Naive thymus-derived CD4-positive, alpha-beta T cell (primary cell): ENCODE measurements at regions not wholly inside any gene's neighbourhood (a gene's known extent, or its start where the extent isn't known, plus 50 kb on each side); places are given as distances from the start of the nearest gene placed in this dataset.

Experiments used
- ATAC-seq: fragments of 150-1000 bp; cut with Tn5 transposase; 2 replicates; pipeline ENCODE4 v1.10.0; 2021; ENCODE audit warnings: mild to moderate bottlenecking, moderate library complexity
- CTCF ChIA-PET: fragments of 350-600 bp; sonication (Branson Sonifier 250); formaldehyde crosslinking; loops from one replicate; lab custom pipeline; 2021; ENCODE audit warnings: antibody characterized with exemption; lab: Charles Lee
- POLR2A ChIA-PET: fragments of 350-600 bp; sonication (Branson Sonifier 250); formaldehyde crosslinking; loops from one replicate; lab custom pipeline; 2021; ENCODE audit warnings: antibody characterized with exemption, inconsistent platforms; lab: Charles Lee
- DNase-seq, 9 donors: peaks; one replicate each; pipeline versions ENCODE4 v3.0.0 to v3.0.0-alpha.2; 2020 to 2022; ENCODE audit warnings: mixed read lengths in 1 of 9
- H3K27ac ChIP-seq: one replicate; pipeline ENCODE4 v1.7.0; 2013; ENCODE audit warnings: mild to moderate bottlenecking, low read depth, low read length, moderate library complexity
- H3K27me3 ChIP-seq, 2 donors: one replicate each; pipeline ENCODE4 v1.7.0; 2013; ENCODE audit warnings: low read length in 2 of 2, mild to moderate bottlenecking in 2 of 2, moderate library complexity in 2 of 2; ENCODE audit not compliant: control insufficient read depth in 2 of 2, insufficient read depth in 2 of 2
- H3K36me3 ChIP-seq, 3 experiments: 1 replicate in 2 of 3; 2 replicates in 1 of 3; pipeline ENCODE4 v1.7.0; 2013; ENCODE audit warnings: low read length in 3 of 3, mild to moderate bottlenecking in 3 of 3, moderate library complexity in 1 of 3; ENCODE audit not compliant: insufficient read depth in 3 of 3, control insufficient read depth in 2 of 3
- H3K4me1 ChIP-seq, 2 donors: one replicate each; pipeline ENCODE4 v1.7.0; 2013; ENCODE audit warnings: low read length in 2 of 2, mild to moderate bottlenecking in 2 of 2, moderate library complexity in 1 of 2; ENCODE audit not compliant: control insufficient read depth in 2 of 2, insufficient read depth in 2 of 2
- H3K4me3 ChIP-seq: 2 replicates; pipeline ENCODE4 v1.7.0; 2013; ENCODE audit warnings: mild to moderate bottlenecking, low read length
- H3K9me3 ChIP-seq, 3 experiments: 1 replicate in 2 of 3; 2 replicates in 1 of 3; pipeline ENCODE4 v1.7.0; 2013; ENCODE audit warnings: low read length in 3 of 3; ENCODE audit not compliant: control insufficient read depth in 2 of 3
- H3K27ac Mint-ChIP-seq, 9 donors: one replicate each; pipeline ENCODE4 v1.8.0; 2020 to 2022; ENCODE audit warnings: mixed read lengths in 9 of 9, mild to moderate bottlenecking in 8 of 9, moderate library complexity in 5 of 9, inconsistent platforms in 2 of 9
- H3K27me3 Mint-ChIP-seq, 5 donors: one replicate each; pipeline ENCODE4 v1.8.0; 2021 to 2022; ENCODE audit warnings: mixed read lengths in 5 of 5, mild to moderate bottlenecking in 1 of 5
- H3K36me3 Mint-ChIP-seq, 5 donors: one replicate each; pipeline ENCODE4 v1.8.0; 2020 to 2022; ENCODE audit warnings: mixed read lengths in 5 of 5, mild to moderate bottlenecking in 3 of 5, inconsistent platforms in 1 of 5
- H3K4me1 Mint-ChIP-seq, 7 donors: one replicate each; pipeline ENCODE4 v1.8.0; 2020 to 2022; ENCODE audit warnings: mixed read lengths in 7 of 7, mild to moderate bottlenecking in 3 of 7, inconsistent platforms in 1 of 7
- H3K4me3 Mint-ChIP-seq, 10 donors: one replicate each; pipeline ENCODE4 v1.8.0; 2020 to 2022; ENCODE audit warnings: mild to moderate bottlenecking in 10 of 10, mixed read lengths in 10 of 10, moderate library complexity in 6 of 10, inconsistent platforms in 2 of 10
- H3K9me3 Mint-ChIP-seq, 11 donors: one replicate each; pipeline ENCODE4 v1.8.0; 2020 to 2022; ENCODE audit warnings: mixed read lengths in 11 of 11, mild to moderate bottlenecking in 4 of 11, inconsistent platforms in 1 of 11, moderate library complexity in 1 of 11
- intact Hi-C, 2 donors: fragments of 100-400 bp; cut with micrococcal nuclease; formaldehyde crosslinking; loops; one replicate each; pipeline ENCODE4 v1.15.1; 2023

DNA sequence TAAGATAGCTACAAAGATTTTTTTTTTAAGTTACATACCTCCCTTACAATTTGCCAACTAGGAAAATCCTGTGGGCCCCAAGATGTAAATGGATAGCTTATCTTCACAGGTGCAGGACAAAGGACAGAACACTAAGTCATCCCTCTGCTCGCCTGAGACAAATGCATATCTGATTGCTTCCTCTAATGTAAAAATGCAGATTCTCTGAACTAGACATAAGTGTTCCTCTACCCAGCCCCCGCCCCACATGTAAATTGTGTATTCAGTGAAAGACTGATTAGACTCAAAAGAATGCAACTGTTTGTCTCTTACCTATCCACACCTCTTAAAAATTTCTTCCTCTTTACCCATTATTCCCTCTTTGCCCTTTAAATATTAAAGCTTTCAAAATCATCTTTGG lies 96.5 kb downstream of the CYP26B1 start:
- DNase-seq (no peak), ATAC-seq (no peak)
- H3K27ac Mint-ChIP-seq: no peak overlapping the region
- ChIA-PET CTCF (no interaction called here), POLR2A (no interaction called here)
- no peaks in the 10 kb centered on the region for H3K36me3 ChIP-seq
- H3K27me3 ChIP-seq: no peaks in the 10 kb centered on the region
- no peaks in the 10 kb centered on the region for H3K4me1 Mint-ChIP-seq
- H3K4me3 ChIP-seq: no peak overlapping the region
- H3K9me3 ChIP-seq: no peaks in the 10 kb centered on the region
- H3K36me3 Mint-ChIP-seq: peaks cover 0 to 4% (median 0%) of the 10 kb centered on the region in 5 donors
- intact Hi-C loops: no loop called here
- H3K9me3 Mint-ChIP-seq: peaks cover 0 to 29% (median 8%) of the 10 kb centered on the region in 11 donors
- H3K27ac ChIP-seq: no peak overlapping the region
- H3K4me3 Mint-ChIP-seq: no peak overlapping the region
- H3K4me1 ChIP-seq: no peaks in the 10 kb centered on the region
- peaks cover 0 to 8% (median 0%) of the 10 kb centered on the region in 5 donors for H3K27me3 Mint-ChIP-seq

DNA sequence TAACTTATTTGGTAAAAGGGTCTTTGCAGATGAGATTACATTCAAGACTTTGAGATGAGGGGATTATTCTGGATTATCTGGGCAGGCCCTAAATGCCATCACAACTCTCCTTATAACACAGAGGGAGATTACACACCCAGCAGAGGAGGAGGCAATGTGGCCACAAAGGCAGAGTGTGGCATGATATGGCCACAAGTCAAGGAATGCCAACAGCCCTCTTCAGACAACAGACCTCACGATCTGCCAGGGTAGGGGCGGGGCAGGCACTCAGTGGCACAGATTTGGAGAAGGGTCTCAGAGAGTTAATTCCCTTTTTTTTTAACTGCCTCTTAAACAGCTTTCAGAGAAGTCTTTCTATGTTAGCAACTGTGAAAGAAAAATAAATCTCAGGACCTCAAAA lies 96.9 kb downstream of the CYP26B1 start:
- intact Hi-C loops: no loop called here
- DNase-seq (no peak), ATAC-seq (no peak)
- POLR2A ChIA-PET: no interaction called here
- peaks cover 0 to 4% (median 0%) of the 10 kb centered on the region in 5 donors for H3K36me3 Mint-ChIP-seq
- no peaks in the 10 kb centered on the region for H3K36me3 ChIP-seq
- H3K4me1 ChIP-seq: no peaks in the 10 kb centered on the region
- no peaks in the 10 kb centered on the region for H3K27me3 ChIP-seq
- H3K4me3 ChIP-seq: no peak overlapping the region
- H3K9me3 Mint-ChIP-seq: peaks cover 0 to 30% (median 8%) of the 10 kb centered on the region in 11 donors
- H3K27ac ChIP-seq: no peak overlapping the region
- H3K27me3 Mint-ChIP-seq: peaks cover 0 to 8% (median 0%) of the 10 kb centered on the region in 5 donors
- no peak overlapping the region for H3K4me3 Mint-ChIP-seq
- CTCF ChIA-PET: no interaction called here
- H3K9me3 ChIP-seq: no peaks in the 10 kb centered on the region
- H3K27ac Mint-ChIP-seq: no peak overlapping the region
- H3K4me1 Mint-ChIP-seq: no peaks in the 10 kb centered on the region

DNA sequence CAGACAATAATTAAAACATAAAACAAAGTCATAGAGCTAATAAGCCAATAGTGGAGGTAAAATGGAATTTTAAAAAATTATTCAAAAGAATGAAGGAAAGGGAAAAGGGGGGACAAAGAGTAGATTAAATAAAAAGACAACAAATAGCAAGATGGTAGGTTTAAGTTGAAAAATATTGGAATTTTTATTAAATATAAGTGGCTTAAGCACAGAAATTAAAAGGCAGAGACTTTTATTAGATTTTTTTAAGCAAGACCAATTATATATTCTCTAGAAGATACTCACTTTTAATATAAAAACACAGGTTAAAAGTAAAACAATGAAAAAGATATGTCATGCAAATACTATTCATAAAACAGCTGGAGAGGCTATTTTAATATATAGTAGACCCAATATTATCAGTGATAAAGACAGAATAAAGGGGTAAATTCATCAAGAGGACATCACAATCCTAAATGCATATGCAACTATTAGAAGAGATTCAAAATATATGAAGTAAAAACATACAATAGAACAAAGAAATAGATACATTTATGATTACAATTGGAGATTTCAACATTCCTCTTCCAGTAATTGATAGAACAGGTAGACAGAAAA lies 98.7 kb downstream of the CYP26B1 start:
- Histone ChIP-seq H3K9me3 (no peaks in the 10 kb centered on the region), H3K27me3 (no peaks in the 10 kb centered on the region), H3K4me1 (no peaks in the 10 kb centered on the region), H3K4me3 (no peak overlapping the region), H3K36me3 (no peaks in the 10 kb centered on the region), H3K27ac (no peak overlapping the region)
- H3K27ac Mint-ChIP-seq: no peak overlapping the region
- no peak overlapping the region for H3K4me3 Mint-ChIP-seq
- H3K36me3 Mint-ChIP-seq: peaks cover 0 to 4% (median 0%) of the 10 kb centered on the region in 5 donors
- POLR2A ChIA-PET: no interaction called here
- intact Hi-C loops: no loop called here
- DNase-seq (no peak), ATAC-seq (no peak)
- no peaks in the 10 kb centered on the region for H3K4me1 Mint-ChIP-seq
- peaks cover 0 to 8% (median 0%) of the 10 kb centered on the region in 5 donors for H3K27me3 Mint-ChIP-seq
- H3K9me3 Mint-ChIP-seq: peaks cover 0 to 38% (median 9%) of the 10 kb centered on the region in 11 donors
- CTCF ChIA-PET: no interaction called here

DNA sequence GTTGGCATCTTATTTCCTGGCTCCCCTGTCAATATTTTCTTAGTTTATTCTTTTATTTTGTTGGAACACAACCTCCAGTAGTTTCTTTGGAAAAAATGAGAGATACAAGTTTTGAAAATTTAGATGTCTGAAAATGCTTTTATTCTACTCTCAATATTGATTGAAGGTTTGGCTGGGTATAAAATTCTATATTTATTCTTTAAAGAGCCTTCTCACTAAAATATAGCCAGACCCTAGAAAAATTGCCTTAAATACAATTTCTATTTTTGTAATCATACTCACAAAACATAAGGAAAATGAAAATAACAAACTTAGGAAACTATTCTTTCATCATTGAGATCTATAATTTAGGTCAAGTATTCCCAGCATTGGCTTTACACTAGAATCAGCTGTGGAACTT lies 103.7 kb downstream of the CYP26B1 start:
- no peak overlapping the region for H3K27ac Mint-ChIP-seq
- H3K4me3 Mint-ChIP-seq: no peak overlapping the region
- peaks cover 0 to 16% (median 13%) of the 10 kb centered on the region in 5 donors for H3K27me3 Mint-ChIP-seq
- Histone ChIP-seq H3K27ac (no peak overlapping the region), H3K27me3 (no peaks in the 10 kb centered on the region), H3K9me3 (peaks cover 0 to 3% (median 0%) of the 10 kb centered on the region in 3 experiments), H3K4me3 (no peak overlapping the region), H3K36me3 (no peaks in the 10 kb centered on the region), H3K4me1 (no peaks in the 10 kb centered on the region)
- H3K9me3 Mint-ChIP-seq: peaks cover 3 to 44% (median 12%) of the 10 kb centered on the region in 11 donors
- peaks cover 0 to 4% (median 0%) of the 10 kb centered on the region in 5 donors for H3K36me3 Mint-ChIP-seq
- no peak for ATAC-seq
- DNase-seq: no peak
- CTCF ChIA-PET: no interaction called here
- intact Hi-C loops: no loop called here
- POLR2A ChIA-PET: no interaction called here
- H3K4me1 Mint-ChIP-seq: no peaks in the 10 kb centered on the region

DNA sequence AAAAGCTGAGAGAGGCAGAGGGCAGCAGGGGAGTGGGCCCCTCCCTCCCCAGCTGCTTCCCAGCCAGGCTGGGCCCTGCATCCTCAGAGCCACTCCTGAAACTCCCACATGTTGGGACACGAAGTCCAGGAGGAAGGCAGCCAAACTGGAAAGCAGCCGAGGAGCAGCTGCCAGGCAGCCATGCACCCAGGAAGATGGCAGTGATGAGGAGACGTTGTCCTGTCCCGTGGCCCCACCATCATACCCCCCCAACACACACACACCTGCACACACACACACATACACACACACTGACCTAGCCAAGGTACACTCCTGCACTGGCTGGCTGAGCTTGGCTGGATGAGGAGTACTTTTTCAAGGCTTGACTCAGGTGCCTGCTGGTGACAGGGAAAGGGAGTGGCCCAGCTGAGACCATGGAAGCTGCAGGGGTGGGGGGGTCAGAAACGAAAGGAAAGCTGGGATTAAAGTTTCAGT lies 106.0 kb downstream of the CYP26B1 start:
- CTCF ChIA-PET: no interaction called here
- H3K4me1 Mint-ChIP-seq: no peaks in the 10 kb centered on the region
- no peak for DNase-seq

DNA sequence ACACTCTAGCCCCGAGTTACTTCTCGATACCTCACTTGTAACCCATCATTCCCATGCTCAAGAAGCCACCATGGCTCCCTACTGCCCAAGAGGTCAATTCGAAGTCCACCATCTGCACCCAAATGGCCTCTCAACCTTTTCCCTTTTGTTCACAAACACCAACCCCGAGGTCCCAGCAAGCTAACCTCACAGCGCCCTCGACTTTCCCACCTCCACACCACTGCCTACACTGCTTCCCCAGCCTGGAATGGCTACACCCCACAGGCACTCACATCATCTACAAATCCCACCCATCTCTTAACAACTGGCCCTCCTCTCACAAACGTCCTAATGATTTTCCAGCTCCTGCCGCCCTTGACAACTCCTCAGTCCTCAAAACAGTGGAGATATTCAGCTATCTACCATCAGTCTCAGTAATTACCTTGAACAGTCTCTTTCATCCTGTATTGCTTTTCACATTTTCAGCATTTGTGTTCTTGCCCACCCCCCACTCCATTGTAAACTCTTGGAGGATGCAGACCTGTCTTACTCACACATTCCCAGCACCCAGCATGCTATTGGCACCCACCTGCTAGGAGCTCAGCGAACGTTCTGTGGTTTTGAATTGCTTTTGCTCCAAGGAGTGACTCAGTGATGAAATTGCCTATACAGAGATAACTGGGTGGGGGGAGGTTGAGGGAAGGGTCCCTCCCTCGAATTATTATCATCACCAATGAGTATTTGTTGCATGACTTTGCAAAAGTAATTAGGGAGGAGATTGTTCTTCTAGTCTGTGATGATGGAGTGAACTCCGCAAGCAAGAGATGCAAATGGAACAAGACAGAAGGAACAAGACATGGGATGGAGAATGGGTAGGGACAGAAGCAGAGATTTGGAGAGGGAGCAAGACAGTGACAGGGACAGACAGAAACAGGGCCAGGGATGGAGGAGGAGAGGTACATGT lies 106.8 kb downstream of the CYP26B1 start:
- Mint-ChIP-seq H3K4me3 (no peak overlapping the region), H3K27me3 (peaks cover 0 to 26% (median 10%) of the 10 kb centered on the region in 5 donors), H3K36me3 (no peaks in the 10 kb centered on the region), H3K27ac (no peak overlapping the region), H3K4me1 (no peaks in the 10 kb centered on the region), H3K9me3 (peaks cover 2 to 21% (median 10%) of the 10 kb centered on the region in 11 donors)
- CTCF ChIA-PET: no interaction called here
- DNase-seq (no peak), ATAC-seq (no peak)
- intact Hi-C loops: no loop called here
- POLR2A ChIA-PET: no interaction called here
- peaks cover 0 to 3% (median 0%) of the 10 kb centered on the region in 3 experiments for H3K9me3 ChIP-seq
- no peak overlapping the region for H3K27ac ChIP-seq
- H3K4me1 ChIP-seq: no peaks in the 10 kb centered on the region
- no peaks in the 10 kb centered on the region for H3K27me3 ChIP-seq
- no peaks in the 10 kb centered on the region for H3K36me3 ChIP-seq
- no peak overlapping the region for H3K4me3 ChIP-seq

More for the DNA sequence above, 106.0 kb downstream of the CYP26B1 start:
- H3K27ac ChIP-seq: no peak overlapping the region
- no peak for ATAC-seq
- peaks cover 3 to 26% (median 10%) of the 10 kb centered on the region in 11 donors for H3K9me3 Mint-ChIP-seq
- H3K36me3 Mint-ChIP-seq: no peaks in the 10 kb centered on the region
- no peaks in the 10 kb centered on the region for H3K36me3 ChIP-seq
- H3K9me3 ChIP-seq: peaks cover 0 to 3% (median 0%) of the 10 kb centered on the region in 3 experiments
- H3K27me3 ChIP-seq: no peaks in the 10 kb centered on the region
- peaks cover 0 to 26% (median 10%) of the 10 kb centered on the region in 5 donors for H3K27me3 Mint-ChIP-seq
- H3K4me1 ChIP-seq: no peaks in the 10 kb centered on the region
- H3K27ac Mint-ChIP-seq: no peak overlapping the region
- POLR2A ChIA-PET: no interaction called here
- no peak overlapping the region for H3K4me3 Mint-ChIP-seq
- intact Hi-C loops: no loop called here
- no peak overlapping the region for H3K4me3 ChIP-seq
